K562 (cell line): ENCODE measurements at regions not wholly inside any gene's neighbourhood (a gene's known extent, or its start where the extent isn't known, plus 50 kb on each side); places are given as distances from the start of the nearest gene placed in this dataset.

Experiments used
- ATAC-seq: fragments of 200-7000 bp; cut with Tn5 transposase; 3 replicates; pipeline ENCODE4 v1.9.1; 2020; ENCODE audit warnings: moderate library complexity
- BruUV-seq: library from RNA; stranded (reverse); fragments of 400-500 nt; replicated peaks from 2 replicates; lab custom pipeline; 2021; lab: Mats Ljungman, UMichigan
- CTCF ChIA-PET: fragments of 300-600 bp; formaldehyde crosslinking; extraction: SDS; loops from one replicate; lab custom pipeline; 2021; ENCODE audit warnings: low intra/inter-chr PET ratio; lab: Yijun Ruan, JAX
- POLR2A ChIA-PET: fragments of 300-600, 350-650 bp; sonication (Branson Sonifier 250); formaldehyde crosslinking; extraction: SDS; loops from one replicate; lab custom pipeline; 2021; ENCODE audit warnings: antibody characterized with exemption, inconsistent platforms; lab: Yijun Ruan, JAX
- DNase-seq, 4 experiments: peaks; one replicate each; pipeline versions ENCODE4 v3.0.0 to v3.0.0-alpha.2; 2011 to 2018; ENCODE audit warnings: low spot score in 3 of 4, mixed read lengths in 3 of 4; ENCODE audit errors: extremely low read depth in 1 of 4
- FAIRE-seq: peaks from 2 replicates; lab custom pipeline; 2011; peaks lifted over from hg19 to GRCh38; lab: Jason Lieb, UNC
- H2AFZ ChIP-seq: 2 replicates; pipeline ENCODE4 v1.6.0; 2011; ENCODE audit warnings: low read depth, low read length, control low read depth, inconsistent platforms
- H3K27ac ChIP-seq: fragments of 200-600 bp; 3 replicates; pipeline ENCODE4 v1.8.0; 2011; ENCODE audit warnings: low read depth, mild to moderate bottlenecking, control low read depth, inconsistent platforms, low read length, moderate library complexity, mixed read lengths; ENCODE audit errors: extremely low read depth
- H3K27me3 ChIP-seq, 2 experiments: fragments of 300-600 bp in 1 of 2; 2 replicates in 1 of 2; 3 replicates in 1 of 2; pipeline versions ENCODE4 v1.6.0 to v1.8.0; 2011; ENCODE audit warnings: inconsistent platforms in 2 of 2, low read length in 2 of 2, mild to moderate bottlenecking in 1 of 2, mixed read lengths in 1 of 2, moderate library complexity in 1 of 2; ENCODE audit not compliant: control insufficient read depth in 2 of 2, insufficient read depth in 2 of 2
- H3K36me3 ChIP-seq: fragments of 300-600 bp; 3 replicates; pipeline ENCODE4 v1.8.0; 2011; ENCODE audit warnings: mild to moderate bottlenecking, low read length, inconsistent platforms; ENCODE audit not compliant: control insufficient read depth, insufficient read depth
- H3K4me1 ChIP-seq, 2 experiments: fragments of 200-600 bp in 1 of 2; replicated peaks in 1 of 2; 2 replicates in 1 of 2; 3 replicates in 1 of 2; pipeline versions ENCODE4 v1.5.1 to v1.8.0; 2011; ENCODE audit warnings: inconsistent platforms in 2 of 2, low read length in 2 of 2, mild to moderate bottlenecking in 1 of 2, mixed read lengths in 1 of 2, moderate library complexity in 1 of 2; ENCODE audit not compliant: control insufficient read depth in 2 of 2, insufficient read depth in 2 of 2
- H3K4me2 ChIP-seq: 2 replicates; pipeline ENCODE4 v1.6.1; 2011; ENCODE audit warnings: low read length, control low read depth, inconsistent platforms, mixed read lengths; ENCODE audit not compliant: insufficient read depth
- H3K4me3 ChIP-seq: fragments of 200-600 bp; sonication (generic), shearing (Covaris generic); 2 replicates; pipeline ENCODE4 v1.5.1; 2016; ENCODE audit warnings: control low read depth, inconsistent platforms
- H3K79me2 ChIP-seq: fragments of 200-600 bp; 3 replicates; pipeline ENCODE4 v1.8.0; 2011; ENCODE audit warnings: low read length, inconsistent platforms; ENCODE audit not compliant: control insufficient read depth, insufficient read depth
- H3K9ac ChIP-seq, 2 experiments: 2 replicates each; pipeline versions ENCODE4 v1.6.0 to v1.6.1; 2011; ENCODE audit warnings: low read depth in 2 of 2, low read length in 2 of 2, control low read depth in 1 of 2, inconsistent platforms in 1 of 2, mild to moderate bottlenecking in 1 of 2, mixed read lengths in 1 of 2; ENCODE audit not compliant: insufficient read depth in 1 of 2
- H3K9me1 ChIP-seq: one replicate; pipeline ENCODE4 v1.6.0; 2011; ENCODE audit warnings: inconsistent platforms, mild to moderate bottlenecking, low read length, moderate library complexity; ENCODE audit not compliant: control insufficient read depth, insufficient read depth
- H3K9me3 ChIP-seq: replicated peaks from 2 replicates; pipeline ENCODE4 v1.5.1; 2011; ENCODE audit warnings: low read depth, low read length, inconsistent platforms; ENCODE audit not compliant: control insufficient read depth, insufficient read depth
- H4K20me1 ChIP-seq: replicated peaks from 2 replicates; pipeline ENCODE4 v1.6.1; 2011; ENCODE audit warnings: low read length, inconsistent platforms, mixed read lengths; ENCODE audit not compliant: control insufficient read depth, insufficient read depth
- ARID3B ChIP-seq: fragments of 250-450 bp; sonication (Bioruptor Pico); IDR thresholded peaks from 2 replicates; pipeline ENCODE4 v1.4.0; 2020; ENCODE audit warnings: borderline replicate concordance
- HOXB6 ChIP-seq: fragments of 250-450 bp; sonication (Bioruptor Pico); IDR thresholded peaks from 2 replicates; pipeline ENCODE4 v1.5.1; 2022; ENCODE audit warnings: mild to moderate bottlenecking, borderline replicate concordance
- SIN3A ChIP-seq, 2 experiments: fragments of 150-350 bp in 1 of 2; IDR thresholded peaks; 2 replicates each; pipeline ENCODE4 v1.6.1; 2011 to 2016; ENCODE audit warnings: borderline replicate concordance in 2 of 2, low read depth in 2 of 2, low read length in 2 of 2, mild to moderate bottlenecking in 2 of 2, moderate library complexity in 2 of 2; ENCODE audit not compliant: control insufficient read depth in 1 of 2
- ZC3H8 ChIP-seq: fragments of 450-650 bp; IDR thresholded peaks from 2 replicates; pipeline ENCODE4 v1.6.1; 2017
- ZNF431 ChIP-seq: sonication (generic); formaldehyde crosslinking; IDR thresholded peaks from 2 replicates; pipeline ENCODE4 v1.8.0; 2022; ENCODE audit warnings: mild to moderate bottlenecking, missing genetic modification reagents
- ZNF561 ChIP-seq: fragments of 450-650 bp; formaldehyde crosslinking; conservative IDR thresholded peaks from 2 replicates; pipeline ENCODE4 v1.4.0; 2020; ENCODE audit warnings: mild to moderate bottlenecking, moderate library complexity
- WGBS: fragments of 100-300 bp; shearing (Covaris generic); methylation state at CpG from one replicate; pipeline ENCODE4 v1.1.6; 2016; ENCODE audit warnings: low coverage, mixed read lengths; ENCODE audit not compliant: insufficient coverage; ENCODE audit errors: missing lambda C conversion rate; 5-methylcytosine and 5-hydroxymethylcytosine counted together
- in situ Hi-C: fragments of 300-500 bp; cut with MboI; formaldehyde crosslinking; loops from 4 replicates; pipeline ENCODE4 v1.15.0; 2018; ENCODE audit warnings: inconsistent platforms, mixed read lengths
- intact Hi-C: fragments of 100-400 bp; cut with micrococcal nuclease; formaldehyde crosslinking; loops from 2 replicates; pipeline ENCODE4 v1.14.2; 2022

GRCh38 chr1:188958461-188959115, 1519.1 kb downstream of the BRINP3 start:
- Histone ChIP-seq H3K4me1 (no peaks in the 10 kb centered on the region), H3K27ac (no peak overlapping the region), H3K27me3 (no peaks in the 10 kb centered on the region), H3K79me2 (no peaks in the 10 kb centered on the region), H3K4me2 (no peak overlapping the region), H3K9me1 (no peaks in the 10 kb centered on the region), H3K36me3 (no peaks in the 10 kb centered on the region), H3K9ac (no peak overlapping the region), H2AFZ (no peak overlapping the region)
- POLR2A ChIA-PET: no interaction called here
- no peak for FAIRE-seq
- WGBS: 0% methylated on average over 3 of the region's 3 CpGs
- no peak for DNase-seq
- no TSS peak for BruUV-seq
- TF ChIP-seq ZNF561 (CRISPR knock-in tag) (no peak), ZNF431 (CRISPR knock-in tag) (no peak), ARID3B (CRISPR knock-in tag) (no peak), HOXB6 (no peak), SIN3A (IDR thresholded peaks at IDR 0.05; ENCODE audit: borderline replicate concordance in 2 of 2, control insufficient read depth in 1 of 2, low read depth in 2 of 2, low read length in 2 of 2) (no peak), ZC3H8 (no peak)
- TF ChIP-seq, all 486 proteins: peak for 0
- H3K9me3 ChIP-seq: no peaks in the 10 kb centered on the region; the same call in 1 of the 2 replicates
- no peak for ATAC-seq
- intact Hi-C loops (no loop called here), in situ Hi-C loops (no loop called here)
- CTCF ChIA-PET: no interaction called here
- no peak overlapping the region for H3K4me3 ChIP-seq
- no peaks in the 10 kb centered on the region for H4K20me1 ChIP-seq
